Ovary (tissue), 3 donors: ENCODE measurements at regions not wholly inside any gene's neighbourhood (a gene's known extent, or its start where the extent isn't known, plus 50 kb on each side); places are given as distances from the start of the nearest gene placed in this dataset.

Experiments used
- EP300 ChIP-seq: sonication (generic); formaldehyde crosslinking; IDR thresholded peaks from one replicate; pipeline ENCODE4 v1.6.1; 2017; ENCODE audit warnings: antibody characterized with exemption
- POLR2A ChIP-seq: fragments of 450-650 bp; IDR thresholded peaks from one replicate; pipeline ENCODE4 v1.6.1; 2017; ENCODE audit warnings: antibody characterized with exemption, mild to moderate bottlenecking, moderate library complexity
- TF ChIP-seq, protein P1 (sequence below), 3 donors: fragments of 450-650 bp in 2 of 3; fragments of 200-600 bp in 1 of 3; IDR thresholded peaks; one replicate each; pipeline versions ENCODE4 v1.5.1 to v1.8.0; 2016 to 2022; ENCODE audit warnings: antibody characterized with exemption in 3 of 3, mild to moderate bottlenecking in 1 of 3
- donor health status: DM: no; HTN: no; CAD: no.

DNA sequence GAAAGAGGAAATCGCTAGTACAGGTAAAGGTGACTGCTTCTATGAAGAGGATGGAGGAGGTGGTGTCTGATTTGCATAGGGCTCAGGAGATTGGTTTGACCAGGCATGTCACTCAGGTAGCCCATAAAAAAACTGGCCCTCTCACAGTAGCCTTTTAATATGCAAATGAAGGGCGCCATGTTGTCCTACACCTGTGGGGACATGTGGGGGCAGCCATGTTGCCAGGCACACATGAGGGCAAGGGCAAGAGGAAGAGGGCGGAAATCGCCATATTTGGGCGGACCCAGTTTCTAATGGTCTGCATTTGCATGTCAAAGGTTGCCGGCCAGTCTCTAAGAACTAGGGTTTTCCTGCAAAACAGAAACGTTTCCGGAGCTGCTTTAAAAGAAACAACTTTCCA, 1330.6 kb downstream of the DSC3 start:
- TF ChIP-seq POLR2A (no peak), EP300 (no peak)
- TF ChIP-seq, protein P1, sequence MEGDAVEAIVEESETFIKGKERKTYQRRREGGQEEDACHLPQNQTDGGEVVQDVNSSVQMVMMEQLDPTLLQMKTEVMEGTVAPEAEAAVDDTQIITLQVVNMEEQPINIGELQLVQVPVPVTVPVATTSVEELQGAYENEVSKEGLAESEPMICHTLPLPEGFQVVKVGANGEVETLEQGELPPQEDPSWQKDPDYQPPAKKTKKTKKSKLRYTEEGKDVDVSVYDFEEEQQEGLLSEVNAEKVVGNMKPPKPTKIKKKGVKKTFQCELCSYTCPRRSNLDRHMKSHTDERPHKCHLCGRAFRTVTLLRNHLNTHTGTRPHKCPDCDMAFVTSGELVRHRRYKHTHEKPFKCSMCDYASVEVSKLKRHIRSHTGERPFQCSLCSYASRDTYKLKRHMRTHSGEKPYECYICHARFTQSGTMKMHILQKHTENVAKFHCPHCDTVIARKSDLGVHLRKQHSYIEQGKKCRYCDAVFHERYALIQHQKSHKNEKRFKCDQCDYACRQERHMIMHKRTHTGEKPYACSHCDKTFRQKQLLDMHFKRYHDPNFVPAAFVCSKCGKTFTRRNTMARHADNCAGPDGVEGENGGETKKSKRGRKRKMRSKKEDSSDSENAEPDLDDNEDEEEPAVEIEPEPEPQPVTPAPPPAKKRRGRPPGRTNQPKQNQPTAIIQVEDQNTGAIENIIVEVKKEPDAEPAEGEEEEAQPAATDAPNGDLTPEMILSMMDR (IDR thresholded peaks at IDR 0.05) = no peak
